B cell (primary cell): ENCODE measurements at regions not wholly inside any gene's neighbourhood (a gene's known extent, or its start where the extent isn't known, plus 50 kb on each side); places are given as distances from the start of the nearest gene placed in this dataset.

Source experiments
- ATAC-seq: fragments of 200-7000 bp; cut with Tn5 transposase; one replicate; pipeline ENCODE4 v1.10.0; 2021; ENCODE audit warnings: low read depth, mild to moderate bottlenecking, moderate number of reproducible peaks, moderate library complexity
- CTCF ChIA-PET: fragments of 350-600 bp; sonication (Branson Sonifier 250); formaldehyde crosslinking; loops from one replicate; lab custom pipeline; 2021; ENCODE audit warnings: antibody characterized with exemption, inconsistent platforms; lab: Charles Lee
- POLR2A ChIA-PET: fragments of 350-600 bp; sonication (Branson Sonifier 250); formaldehyde crosslinking; loops from one replicate; lab custom pipeline; 2021; ENCODE audit warnings: antibody characterized with exemption; lab: Charles Lee
- DNase-seq: peaks from one replicate; pipeline ENCODE4 v3.0.0; 2013
- H2AFZ ChIP-seq: 2 replicates; pipeline ENCODE4 v1.6.1; 2012; ENCODE audit warnings: mild to moderate bottlenecking, low read depth, low read length; ENCODE audit not compliant: insufficient read depth, poor library complexity, severe bottlenecking
- H3K27ac ChIP-seq, 2 donors: 1 replicate in 1 of 2; 2 replicates in 1 of 2; pipeline ENCODE4 v1.5.1; 2012 to 2013; ENCODE audit warnings: low read length in 2 of 2, mild to moderate bottlenecking in 2 of 2, moderate library complexity in 1 of 2
- H3K27me3 ChIP-seq, 4 experiments: fragments of 200-600 bp in 1 of 4; sonication (generic) in 1 of 4; replicated peaks in 1 of 4; 1 replicate in 2 of 4; 2 replicates in 2 of 4; pipeline versions ENCODE4 v1.6.1 to v1.7.0; 2013 to 2016; ENCODE audit warnings: low read length in 3 of 4, mild to moderate bottlenecking in 2 of 4, mixed read lengths in 1 of 4, moderate library complexity in 1 of 4; ENCODE audit not compliant: insufficient read depth in 4 of 4, control insufficient read depth in 3 of 4; ENCODE audit errors: control extremely low read depth in 1 of 4
- H3K36me3 ChIP-seq, 2 experiments: replicated peaks in 1 of 2; 1 replicate in 1 of 2; 2 replicates in 1 of 2; pipeline versions ENCODE4 v1.6.1 to v1.7.1; 2013; ENCODE audit warnings: low read length in 1 of 2; ENCODE audit not compliant: insufficient read depth in 2 of 2, control insufficient read depth in 1 of 2; ENCODE audit errors: control extremely low read depth in 1 of 2, extremely low read depth in 1 of 2
- H3K4me1 ChIP-seq, 2 donors: fragments of 200-600 bp in 1 of 2; sonication (generic) in 1 of 2; 1 replicate in 1 of 2; 2 replicates in 1 of 2; pipeline versions ENCODE4 v1.5.1 to v1.6.1; 2013 to 2017; ENCODE audit warnings: low read length in 2 of 2; ENCODE audit not compliant: control insufficient read depth in 2 of 2, insufficient read depth in 2 of 2
- H3K4me2 ChIP-seq: replicated peaks from 2 replicates; pipeline ENCODE3; 2012; ENCODE audit warnings: mild to moderate bottlenecking, low read depth, low read length; ENCODE audit not compliant: poor library complexity, severe bottlenecking
- H3K4me3 ChIP-seq, 5 experiments: fragments of 200-600 bp in 1 of 5; sonication (generic) in 1 of 5; 1 replicate in 3 of 5; 2 replicates in 2 of 5; pipeline versions ENCODE4 v1.5.1 to v1.7.0; 2011 to 2016; ENCODE audit warnings: low read length in 4 of 5, mild to moderate bottlenecking in 4 of 5, low read depth in 2 of 5, control low read depth in 1 of 5, moderate library complexity in 1 of 5; ENCODE audit not compliant: insufficient read depth in 1 of 5; ENCODE audit errors: control extremely low read depth in 1 of 5, extremely low read depth in 1 of 5
- H3K79me2 ChIP-seq: fragments of 200-600 bp; sonication (generic); one replicate; pipeline ENCODE4 v1.6.0; 2016; ENCODE audit warnings: low read length; ENCODE audit not compliant: control insufficient read depth, insufficient read depth
- H3K9ac ChIP-seq: fragments of 200-600 bp; sonication (generic); 2 replicates; pipeline ENCODE4 v1.6.1; 2017; ENCODE audit warnings: mild to moderate bottlenecking, low read length, moderate library complexity
- H3K9me3 ChIP-seq, 3 donors: one replicate each; pipeline versions ENCODE4 v1.6.1 to v1.7.1; 2013; ENCODE audit warnings: low read length in 2 of 3; ENCODE audit not compliant: control insufficient read depth in 2 of 3, insufficient read depth in 1 of 3; ENCODE audit errors: control extremely low read depth in 1 of 3
- H4K20me1 ChIP-seq: 2 replicates; pipeline ENCODE4 v1.6.0; 2012; ENCODE audit warnings: mild to moderate bottlenecking, low read length; ENCODE audit not compliant: insufficient read depth, control insufficient read depth, poor library complexity, severe bottlenecking
- H3K27ac Mint-ChIP-seq: one replicate; pipeline ENCODE4 v1.8.0; 2021; ENCODE audit warnings: mixed read lengths
- H3K27me3 Mint-ChIP-seq: one replicate; pipeline ENCODE4 v1.8.0; 2021; ENCODE audit warnings: mixed read lengths
- H3K4me1 Mint-ChIP-seq: one replicate; pipeline ENCODE4 v1.8.0; 2021; ENCODE audit warnings: mixed read lengths
- H3K4me3 Mint-ChIP-seq: one replicate; pipeline ENCODE4 v1.8.0; 2021; ENCODE audit warnings: mixed read lengths
- H3K9me3 Mint-ChIP-seq: one replicate; pipeline ENCODE4 v1.8.0; 2022; ENCODE audit warnings: mixed read lengths; ENCODE audit not compliant: insufficient read depth
- EZH2 ChIP-seq: IDR thresholded peaks from 2 replicates; pipeline ENCODE4 v1.6.1; 2012; ENCODE audit warnings: borderline replicate concordance, low read depth, mild to moderate bottlenecking, moderate library complexity, low read length; ENCODE audit not compliant: insufficient read depth, poor library complexity, severe bottlenecking
- WGBS: methylation state at CpG from one replicate; pipeline ENCODE4 v1.1.5; 2013; ENCODE audit warnings: missing lambda C conversion rate; ENCODE audit not compliant: insufficient coverage; 5-methylcytosine and 5-hydroxymethylcytosine counted together
- intact Hi-C: fragments of 100-400 bp; cut with micrococcal nuclease; formaldehyde crosslinking; loops from one replicate; pipeline ENCODE4 v1.10.0; 2022
- TF ChIP-seq, protein P1 (sequence below): fragments of 200-600 bp; IDR thresholded peaks from one replicate; pipeline ENCODE4 v1.8.0; 2022; ENCODE audit warnings: antibody characterized with exemption, mild to moderate bottlenecking

DNA sequence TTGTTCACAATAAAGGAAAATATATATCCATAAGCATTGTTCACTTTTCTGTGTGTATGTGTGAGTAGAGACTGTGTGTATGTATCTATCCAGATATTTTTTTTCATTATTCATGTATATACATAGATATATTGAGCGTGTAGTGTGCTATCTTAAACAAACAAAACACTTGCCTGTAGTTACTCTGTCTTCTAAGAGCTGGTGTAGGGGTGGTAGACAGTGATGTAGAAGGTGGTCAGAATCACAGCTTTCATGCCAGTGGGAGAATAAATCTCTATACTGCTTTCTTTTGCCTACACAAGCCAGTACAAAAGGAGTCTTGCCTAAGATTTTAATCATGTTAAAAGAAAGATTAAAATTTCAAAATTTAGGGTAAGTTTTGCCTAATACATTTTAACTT is 122.0 kb downstream of the UCHL5 start:
- peaks cover 0 to 8% of the 10 kb centered on the region in 2 donors for H3K4me1 ChIP-seq
- POLR2A ChIA-PET = no interaction called here

DNA sequence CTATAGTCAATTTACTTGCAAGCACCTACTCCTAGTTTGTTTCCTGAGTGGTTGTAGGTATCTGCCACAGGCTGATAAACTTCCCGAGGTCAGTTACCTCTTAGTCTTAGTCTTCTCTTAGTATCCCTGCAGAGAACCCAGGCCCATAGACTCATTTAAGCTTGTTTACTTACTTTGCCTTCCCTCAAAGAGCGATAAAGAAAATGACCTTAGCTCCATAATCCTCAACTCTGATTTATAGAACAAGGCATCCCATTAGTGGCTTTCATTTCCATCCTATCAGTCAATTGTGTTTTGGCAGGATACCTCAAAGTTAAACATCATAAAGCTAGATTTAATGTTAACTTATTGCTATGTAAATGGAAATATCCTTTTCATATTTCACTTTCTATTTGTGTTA is 119.7 kb downstream of the UCHL5 start:
- no peak overlapping the region for H3K9ac ChIP-seq
- Mint-ChIP-seq H3K4me1 (peaks cover 24% of the 10 kb centered on the region), H3K4me3 (no peak overlapping the region), H3K27me3 (no peaks in the 10 kb centered on the region), H3K9me3 (peaks cover under 1% of the 10 kb centered on the region), H3K27ac (no peak overlapping the region)
- H3K36me3 ChIP-seq = no peaks in the 10 kb centered on the region
- 80% methylated on average over 1 of the region's 2 CpGs for WGBS
- no peak overlapping the region for H3K27ac ChIP-seq
- ChIA-PET POLR2A (no interaction called here), CTCF (no interaction called here)
- H3K4me2 ChIP-seq = no peak overlapping the region
- no peaks in the 10 kb centered on the region for H3K27me3 ChIP-seq
- DNase-seq = no peak
- ATAC-seq = no peak
- no peak for TF ChIP-seq EZH2
- TF ChIP-seq, protein P1, sequence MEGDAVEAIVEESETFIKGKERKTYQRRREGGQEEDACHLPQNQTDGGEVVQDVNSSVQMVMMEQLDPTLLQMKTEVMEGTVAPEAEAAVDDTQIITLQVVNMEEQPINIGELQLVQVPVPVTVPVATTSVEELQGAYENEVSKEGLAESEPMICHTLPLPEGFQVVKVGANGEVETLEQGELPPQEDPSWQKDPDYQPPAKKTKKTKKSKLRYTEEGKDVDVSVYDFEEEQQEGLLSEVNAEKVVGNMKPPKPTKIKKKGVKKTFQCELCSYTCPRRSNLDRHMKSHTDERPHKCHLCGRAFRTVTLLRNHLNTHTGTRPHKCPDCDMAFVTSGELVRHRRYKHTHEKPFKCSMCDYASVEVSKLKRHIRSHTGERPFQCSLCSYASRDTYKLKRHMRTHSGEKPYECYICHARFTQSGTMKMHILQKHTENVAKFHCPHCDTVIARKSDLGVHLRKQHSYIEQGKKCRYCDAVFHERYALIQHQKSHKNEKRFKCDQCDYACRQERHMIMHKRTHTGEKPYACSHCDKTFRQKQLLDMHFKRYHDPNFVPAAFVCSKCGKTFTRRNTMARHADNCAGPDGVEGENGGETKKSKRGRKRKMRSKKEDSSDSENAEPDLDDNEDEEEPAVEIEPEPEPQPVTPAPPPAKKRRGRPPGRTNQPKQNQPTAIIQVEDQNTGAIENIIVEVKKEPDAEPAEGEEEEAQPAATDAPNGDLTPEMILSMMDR = no peak
- H4K20me1 ChIP-seq = no peaks in the 10 kb centered on the region
- H3K4me3 ChIP-seq = no peak overlapping the region
- intact Hi-C loops = no loop called here
- H2AFZ ChIP-seq = no peak overlapping the region
- no peaks in the 10 kb centered on the region for H3K79me2 ChIP-seq
- H3K9me3 ChIP-seq = no peaks in the 10 kb centered on the region
- peaks cover 0 to 11% of the 10 kb centered on the region in 2 donors for H3K4me1 ChIP-seq

More for the DNA sequence above, 122.0 kb downstream of the UCHL5 start:
- Histone ChIP-seq H3K27me3 (no peaks in the 10 kb centered on the region), H3K79me2 (no peaks in the 10 kb centered on the region), H3K9me3 (no peaks in the 10 kb centered on the region), H3K36me3 (no peaks in the 10 kb centered on the region), H3K27ac (no peak overlapping the region), H3K9ac (no peak overlapping the region), H2AFZ (no peak overlapping the region), H3K4me3 (no peak overlapping the region), H3K4me2 (no peak overlapping the region), H4K20me1 (no peaks in the 10 kb centered on the region)
- intact Hi-C loops = no loop called here
- H3K27ac Mint-ChIP-seq = no peak overlapping the region
- peaks cover 19% of the 10 kb centered on the region for H3K4me1 Mint-ChIP-seq
- no peak for TF ChIP-seq EZH2
- TF ChIP-seq, protein P1 = no peak
- H3K9me3 Mint-ChIP-seq = no peaks in the 10 kb centered on the region
- ATAC-seq (no peak), DNase-seq (no peak)
- CTCF ChIA-PET = no interaction called here
- H3K4me3 Mint-ChIP-seq = no peak overlapping the region
- no peaks in the 10 kb centered on the region for H3K27me3 Mint-ChIP-seq
- no CpG with 5 or more reads among the region's 1 CpG for WGBS
